ENCODE measurements at regions not wholly inside any gene's neighbourhood (a gene's known extent, or its start where the extent isn't known, plus 50 kb on each side); places are given as distances from the start of the nearest gene placed in this dataset.

- Histone ChIP-seq H3K27me3 (ENCODE audit: control insufficient read depth, insufficient read depth, low read length) (no peaks in the 10 kb centered on the region), H3K4me3 (ENCODE audit: low read depth, low read length) (no peak overlapping the region), H3K9me3 (ENCODE audit: control insufficient read depth, insufficient read depth, low read length) (peaks cover 34% of the 10 kb centered on the region), H3K27ac (ENCODE audit: low read depth, low read length) (no peak overlapping the region)
- ChIA-PET POLR2A (no interaction called here), CTCF (no interaction called here)
- no peak for DNase-seq (ENCODE audit: low read depth, low spot score)
- TF ChIP-seq CTCF (IDR thresholded peaks at IDR 0.05; ENCODE audit: low read depth, low read length), result no peak
Measured at GRCh38 chr12:125311050-125311449, 245.8 kb downstream of the AACS start.

- ChIA-PET POLR2A (no interaction called here), CTCF (no interaction called here)
- no peak for DNase-seq (ENCODE audit: low read depth, low spot score)
- Histone ChIP-seq H3K27me3 (ENCODE audit: control insufficient read depth, insufficient read depth, low read length) (no peaks in the 10 kb centered on the region), H3K4me3 (ENCODE audit: low read depth, low read length) (no peak overlapping the region), H3K9me3 (ENCODE audit: control insufficient read depth, insufficient read depth, low read length) (peaks cover 48% of the 10 kb centered on the region), H3K27ac (ENCODE audit: low read depth, low read length) (no peak overlapping the region)
- TF ChIP-seq CTCF (IDR thresholded peaks at IDR 0.05; ENCODE audit: low read depth, low read length), result no peak
Measured at GRCh38 chr12:125312471-125312870, 247.2 kb downstream of the AACS start.

GRCh38 chr12:125314051-125314755 is 249.0 kb downstream of the AACS start:
- no peak for DNase-seq (ENCODE audit: low read depth, low spot score)
- no peak for TF ChIP-seq CTCF (IDR thresholded peaks at IDR 0.05; ENCODE audit: low read depth, low read length)
- CTCF ChIA-PET, result no interaction called here
- no peak overlapping the region for H3K4me3 ChIP-seq (ENCODE audit: low read depth, low read length)
- POLR2A ChIA-PET, result no interaction called here
- no peaks in the 10 kb centered on the region for H3K27me3 ChIP-seq (ENCODE audit: control insufficient read depth, insufficient read depth, low read length)
- no peak overlapping the region for H3K27ac ChIP-seq (ENCODE audit: low read depth, low read length)
- peaks cover 53% of the 10 kb centered on the region for H3K9me3 ChIP-seq (ENCODE audit: control insufficient read depth, insufficient read depth, low read length)

- H3K4me3 ChIP-seq (ENCODE audit: low read depth, low read length), result no peak overlapping the region
- H3K27ac ChIP-seq (ENCODE audit: low read depth, low read length), result no peak overlapping the region
- POLR2A ChIA-PET, result no interaction called here
- no peak for TF ChIP-seq CTCF (IDR thresholded peaks at IDR 0.05; ENCODE audit: low read depth, low read length)
- peaks cover 50% of the 10 kb centered on the region for H3K9me3 ChIP-seq (ENCODE audit: control insufficient read depth, insufficient read depth, low read length)
- no peak for DNase-seq (ENCODE audit: low read depth, low spot score)
- CTCF ChIA-PET, result interaction anchor here (0.7 to 1.0 kb wide), 2 partner anchors 87 to 188 kb away, joined by 3 read pairs; no protein-coding TSS in a partner anchor
- no peaks in the 10 kb centered on the region for H3K27me3 ChIP-seq (ENCODE audit: control insufficient read depth, insufficient read depth, low read length)
Measured at GRCh38 chr12:125315771-125316170, 250.5 kb downstream of the AACS start.

- H3K9me3 ChIP-seq (ENCODE audit: control insufficient read depth, insufficient read depth, low read length), result peaks cover 43% of the 10 kb centered on the region
- POLR2A ChIA-PET, result no interaction called here
- H3K27me3 ChIP-seq (ENCODE audit: control insufficient read depth, insufficient read depth, low read length), result no peaks in the 10 kb centered on the region
- TF ChIP-seq CTCF (IDR thresholded peaks at IDR 0.05; ENCODE audit: low read depth, low read length), result no peak
- H3K4me3 ChIP-seq (ENCODE audit: low read depth, low read length), result no peak overlapping the region
- no peak overlapping the region for H3K27ac ChIP-seq (ENCODE audit: low read depth, low read length)
- no peak for DNase-seq (ENCODE audit: low read depth, low spot score)
- CTCF ChIA-PET, result no interaction called here
Measured at GRCh38 chr12:125320177-125320576, 254.9 kb downstream of the AACS start.
